Esophagus muscularis mucosa (tissue), 4 donors: ENCODE measurements at regions not wholly inside any gene's neighbourhood (a gene's known extent, or its start where the extent isn't known, plus 50 kb on each side); places are given as distances from the start of the nearest gene placed in this dataset.

ENCODE experiments used
- CTCF ChIP-seq, 3 experiments: fragments of 200-600 bp in 2 of 3; fragments of 450-650 bp in 1 of 3; sonication (generic) in 2 of 3; IDR thresholded peaks; one replicate each; pipeline ENCODE4 v1.5.1; 2017 to 2019; ENCODE audit warnings: antibody characterized with exemption in 3 of 3, mild to moderate bottlenecking in 2 of 3, moderate library complexity in 1 of 3
- EP300 ChIP-seq: sonication (generic); formaldehyde crosslinking; IDR thresholded peaks from one replicate; pipeline ENCODE4 v1.6.1; 2017; ENCODE audit warnings: antibody characterized with exemption
- POLR2AphosphoS5 ChIP-seq, 2 donors: sonication (generic); formaldehyde crosslinking; IDR thresholded peaks; one replicate each; pipeline ENCODE4 v1.6.1; 2017; ENCODE audit warnings: antibody characterized with exemption in 2 of 2

DNA sequence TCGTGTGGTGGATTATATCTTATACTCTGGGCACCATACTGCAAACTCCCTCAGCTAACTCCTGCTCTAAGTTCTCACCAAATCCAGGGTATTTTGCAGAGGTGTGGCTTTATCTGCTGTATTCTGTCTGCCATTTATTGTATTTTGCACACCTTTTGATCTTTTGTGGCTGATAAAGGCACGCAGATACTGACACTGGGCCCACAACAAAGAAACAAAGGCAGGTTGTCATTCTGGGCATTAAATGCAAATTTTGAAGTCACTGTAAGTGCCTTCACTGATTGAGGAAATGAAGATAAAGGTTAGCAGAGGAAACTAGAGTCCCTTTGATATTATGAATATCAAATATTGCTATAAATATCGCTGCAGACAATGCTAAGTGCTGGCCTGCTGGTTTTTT lies 265.8 kb upstream of the MEIS1 start:
- no peak for TF ChIP-seq EP300
- no peak for TF ChIP-seq CTCF (IDR thresholded peaks at IDR 0.05)
- TF ChIP-seq POLR2AphosphoS5 (IDR thresholded peaks at IDR 0.05): no peak
